ENCODE measurements at regions not wholly inside any gene's neighbourhood (a gene's known extent, or its start where the extent isn't known, plus 50 kb on each side); places are given as distances from the start of the nearest gene placed in this dataset.
"Not testable (repeated sequence)": the region's sequence is repeated elsewhere in the genome, so short reads cannot be mapped to it uniquely, and the experiment has no call there.

GRCh38 chr6:130494729-130495128, 128.9 kb downstream of the TMEM200A start:
- DNase-seq = no peak

GRCh38 chr6:130500693-130501092, 134.9 kb downstream of the TMEM200A start:
- DNase-seq = no peak

- no peak for DNase-seq
Measured at GRCh38 chr6:130503146-130503545, 137.3 kb downstream of the TMEM200A start.

GRCh38 chr6:130505808-130506598, 140.2 kb downstream of the TMEM200A start:
- no peak for DNase-seq

GRCh38 chr6:130507005-130507665, 141.3 kb downstream of the TMEM200A start:
- DNase-seq = not testable (repeated sequence)

GRCh38 chr6:130507666-130508028, 141.8 kb downstream of the TMEM200A start:
- no peak for DNase-seq

- peak; percentile 49 for DNase-seq
Measured at GRCh38 chr6:130513770-130514169, 148.0 kb downstream of the TMEM200A start.

- DNase-seq = no peak
Measured at GRCh38 chr6:130514712-130515111, 148.9 kb downstream of the TMEM200A start.

- no peak for DNase-seq
Measured at GRCh38 chr6:130515306-130515705, 149.5 kb downstream of the TMEM200A start.

- DNase-seq = no peak
Measured at GRCh38 chr6:130516604-130517003, 150.8 kb downstream of the TMEM200A start.

- DNase-seq = peak; percentile 41
Measured at GRCh38 chr6:130517444-130517931, 151.7 kb downstream of the TMEM200A start.

- DNase-seq = no peak
Measured at GRCh38 chr6:130518588-130518987, 152.8 kb downstream of the TMEM200A start.

GRCh38 chr6:130520221-130520620, 154.4 kb downstream of the TMEM200A start:
- no peak for DNase-seq

- DNase-seq = no peak
Measured at GRCh38 chr6:130520801-130521200, 155.0 kb downstream of the TMEM200A start.

GRCh38 chr6:130524552-130524951, 158.7 kb downstream of the TMEM200A start:
- DNase-seq = peak; percentile 28

GRCh38 chr6:130525408-130525807, 159.6 kb downstream of the TMEM200A start:
- peak; percentile 33 for DNase-seq

- DNase-seq = no peak
Measured at GRCh38 chr6:130526466-130526865, 160.6 kb downstream of the TMEM200A start.

- no peak for DNase-seq
Measured at GRCh38 chr6:130527173-130527572, 161.4 kb downstream of the TMEM200A start.

GRCh38 chr6:130529569-130530149, 163.8 kb downstream of the TMEM200A start:
- no peak for DNase-seq

- DNase-seq = no peak
Measured at GRCh38 chr6:130534627-130535026, 168.8 kb downstream of the TMEM200A start.

- no peak for DNase-seq
Measured at GRCh38 chr6:130535242-130535641, 169.4 kb downstream of the TMEM200A start.

- DNase-seq = no peak
Measured at GRCh38 chr6:130537447-130537846, 171.6 kb downstream of the TMEM200A start.

- no peak for DNase-seq
Measured at GRCh38 chr6:130547723-130548122, 181.9 kb downstream of the TMEM200A start.
